HEK293T (cell line): ENCODE measurements at regions not wholly inside any gene's neighbourhood (a gene's known extent, or its start where the extent isn't known, plus 50 kb on each side); places are given as distances from the start of the nearest gene placed in this dataset.

Experiments
- ARNT ChIP-seq: fragments of 450-650 bp; IDR thresholded peaks from 2 replicates; pipeline ENCODE4 v1.6.1; 2017; ENCODE audit warnings: mild to moderate bottlenecking
- BHLHE40 ChIP-seq: fragments of 450-650 bp; IDR thresholded peaks from 2 replicates; pipeline ENCODE4 v1.6.1; 2016; ENCODE audit warnings: mild to moderate bottlenecking, moderate library complexity, borderline replicate concordance
- ELF4 ChIP-seq: fragments of 450-650 bp; IDR thresholded peaks from 2 replicates; pipeline ENCODE4 v1.6.1; 2017; ENCODE audit warnings: antibody characterized with exemption
- FOXA1 ChIP-seq: fragments of 450-650 bp; IDR thresholded peaks from 2 replicates; pipeline ENCODE4 v1.6.1; 2016; ENCODE audit warnings: mild to moderate bottlenecking
- FOXM1 ChIP-seq: fragments of 450-650 bp; IDR thresholded peaks from 2 replicates; pipeline ENCODE4 v1.6.1; 2017; ENCODE audit warnings: mild to moderate bottlenecking, borderline replicate concordance
- SP1 ChIP-seq: fragments of 450-650 bp; IDR thresholded peaks from 2 replicates; pipeline ENCODE4 v1.6.1; 2017
- TARDBP ChIP-seq: fragments of 450-650 bp; IDR thresholded peaks from 2 replicates; pipeline ENCODE4 v1.6.1; 2016
- ZNF384 ChIP-seq: fragments of 450-650 bp; IDR thresholded peaks from 2 replicates; pipeline ENCODE4 v1.6.1; 2016

GRCh38 chr13:31518645-31519044 lies 220.7 kb upstream of the RXFP2 start:
- TF ChIP-seq ZNF384 (no peak), BHLHE40 (no peak), SP1 (no peak), ELF4 (no peak), TARDBP (no peak), FOXA1 (no peak), FOXM1 (no peak), ARNT (no peak)
